ENCODE measurements at regions not wholly inside any gene's neighbourhood (a gene's known extent, or its start where the extent isn't known, plus 50 kb on each side); places are given as distances from the start of the nearest gene placed in this dataset.

GRCh38 chr9:24708814-24709213 lies 163.1 kb upstream of the IZUMO3 start:
- no peak for DNase-seq
- no peaks in the 10 kb centered on the region for H4K20me1 ChIP-seq (ENCODE audit: insufficient read depth)
- H3K36me3 ChIP-seq (replicated peaks in 1 of 2; ENCODE audit: control insufficient read depth in 1 of 2, insufficient read depth in 2 of 2, low read length in 1 of 2) = no peaks in the 10 kb centered on the region
- 38% methylated on average over 2 of the region's 2 CpGs for WGBS (ENCODE audit: low lambda C conversion rate)
- H3K9me2 ChIP-seq = no peaks in the 10 kb centered on the region
- POLR2A ChIA-PET = no interaction called here
- H3K9me3 ChIP-seq = no peaks in the 10 kb centered on the region
- no peak overlapping the region for H3K4me3 ChIP-seq (ENCODE audit: low read depth in 2 of 2, low read length in 1 of 2)
- H2AFZ ChIP-seq (ENCODE audit: low read depth) = no peak overlapping the region
- H3K9ac ChIP-seq = no peak overlapping the region
- H3K79me2 ChIP-seq (ENCODE audit: insufficient read depth) = no peaks in the 10 kb centered on the region
- H3F3A ChIP-seq (replicated peaks; ENCODE audit: insufficient read depth) = no peaks in the 10 kb centered on the region
- TF ChIP-seq CHD2 (IDR thresholded peaks at IDR 0.05; ENCODE audit: low read length, partially characterized antibody) (no peak), FOSL2 (IDR thresholded peaks at IDR 0.05; ENCODE audit: borderline replicate concordance, low read depth) (no peak), GATA2 (CRISPR knock-in tag; IDR thresholded peaks at IDR 0.05) (no peak), GABPA (IDR thresholded peaks at IDR 0.05; ENCODE audit: low read depth) (no peak), YY1 (IDR thresholded peaks at IDR 0.05; ENCODE audit: low read depth) (no peak), FOXJ3 (CRISPR knock-in tag; IDR thresholded peaks at IDR 0.05) (no peak), RFX5 (IDR thresholded peaks at IDR 0.05; ENCODE audit: low read length) (no peak), JUND (IDR thresholded peaks at IDR 0.05) (no peak), ELF1 (IDR thresholded peaks at IDR 0.05) (no peak), MXI1 (IDR thresholded peaks at IDR 0.05; ENCODE audit: low read depth, low read length) (no peak), POLR2AphosphoS5 (IDR thresholded peaks at IDR 0.05; ENCODE audit: low read depth, low read length) (no peak), NFIC (IDR thresholded peaks at IDR 0.05; ENCODE audit: borderline replicate concordance) (no peak)
- TF ChIP-seq, protein P1, sequence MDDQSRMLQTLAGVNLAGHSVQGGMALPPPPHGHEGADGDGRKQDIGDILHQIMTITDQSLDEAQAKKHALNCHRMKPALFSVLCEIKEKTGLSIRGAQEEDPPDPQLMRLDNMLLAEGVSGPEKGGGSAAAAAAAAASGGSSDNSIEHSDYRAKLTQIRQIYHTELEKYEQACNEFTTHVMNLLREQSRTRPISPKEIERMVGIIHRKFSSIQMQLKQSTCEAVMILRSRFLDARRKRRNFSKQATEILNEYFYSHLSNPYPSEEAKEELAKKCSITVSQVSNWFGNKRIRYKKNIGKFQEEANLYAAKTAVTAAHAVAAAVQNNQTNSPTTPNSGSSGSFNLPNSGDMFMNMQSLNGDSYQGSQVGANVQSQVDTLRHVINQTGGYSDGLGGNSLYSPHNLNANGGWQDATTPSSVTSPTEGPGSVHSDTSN (IDR thresholded peaks at IDR 0.05) = no peak
- TF ChIP-seq, protein P2, sequence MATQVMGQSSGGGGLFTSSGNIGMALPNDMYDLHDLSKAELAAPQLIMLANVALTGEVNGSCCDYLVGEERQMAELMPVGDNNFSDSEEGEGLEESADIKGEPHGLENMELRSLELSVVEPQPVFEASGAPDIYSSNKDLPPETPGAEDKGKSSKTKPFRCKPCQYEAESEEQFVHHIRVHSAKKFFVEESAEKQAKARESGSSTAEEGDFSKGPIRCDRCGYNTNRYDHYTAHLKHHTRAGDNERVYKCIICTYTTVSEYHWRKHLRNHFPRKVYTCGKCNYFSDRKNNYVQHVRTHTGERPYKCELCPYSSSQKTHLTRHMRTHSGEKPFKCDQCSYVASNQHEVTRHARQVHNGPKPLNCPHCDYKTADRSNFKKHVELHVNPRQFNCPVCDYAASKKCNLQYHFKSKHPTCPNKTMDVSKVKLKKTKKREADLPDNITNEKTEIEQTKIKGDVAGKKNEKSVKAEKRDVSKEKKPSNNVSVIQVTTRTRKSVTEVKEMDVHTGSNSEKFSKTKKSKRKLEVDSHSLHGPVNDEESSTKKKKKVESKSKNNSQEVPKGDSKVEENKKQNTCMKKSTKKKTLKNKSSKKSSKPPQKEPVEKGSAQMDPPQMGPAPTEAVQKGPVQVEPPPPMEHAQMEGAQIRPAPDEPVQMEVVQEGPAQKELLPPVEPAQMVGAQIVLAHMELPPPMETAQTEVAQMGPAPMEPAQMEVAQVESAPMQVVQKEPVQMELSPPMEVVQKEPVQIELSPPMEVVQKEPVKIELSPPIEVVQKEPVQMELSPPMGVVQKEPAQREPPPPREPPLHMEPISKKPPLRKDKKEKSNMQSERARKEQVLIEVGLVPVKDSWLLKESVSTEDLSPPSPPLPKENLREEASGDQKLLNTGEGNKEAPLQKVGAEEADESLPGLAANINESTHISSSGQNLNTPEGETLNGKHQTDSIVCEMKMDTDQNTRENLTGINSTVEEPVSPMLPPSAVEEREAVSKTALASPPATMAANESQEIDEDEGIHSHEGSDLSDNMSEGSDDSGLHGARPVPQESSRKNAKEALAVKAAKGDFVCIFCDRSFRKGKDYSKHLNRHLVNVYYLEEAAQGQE (IDR thresholded peaks at IDR 0.05; ENCODE audit: low read depth, low read length) = no peak
- TF ChIP-seq, protein P3, sequence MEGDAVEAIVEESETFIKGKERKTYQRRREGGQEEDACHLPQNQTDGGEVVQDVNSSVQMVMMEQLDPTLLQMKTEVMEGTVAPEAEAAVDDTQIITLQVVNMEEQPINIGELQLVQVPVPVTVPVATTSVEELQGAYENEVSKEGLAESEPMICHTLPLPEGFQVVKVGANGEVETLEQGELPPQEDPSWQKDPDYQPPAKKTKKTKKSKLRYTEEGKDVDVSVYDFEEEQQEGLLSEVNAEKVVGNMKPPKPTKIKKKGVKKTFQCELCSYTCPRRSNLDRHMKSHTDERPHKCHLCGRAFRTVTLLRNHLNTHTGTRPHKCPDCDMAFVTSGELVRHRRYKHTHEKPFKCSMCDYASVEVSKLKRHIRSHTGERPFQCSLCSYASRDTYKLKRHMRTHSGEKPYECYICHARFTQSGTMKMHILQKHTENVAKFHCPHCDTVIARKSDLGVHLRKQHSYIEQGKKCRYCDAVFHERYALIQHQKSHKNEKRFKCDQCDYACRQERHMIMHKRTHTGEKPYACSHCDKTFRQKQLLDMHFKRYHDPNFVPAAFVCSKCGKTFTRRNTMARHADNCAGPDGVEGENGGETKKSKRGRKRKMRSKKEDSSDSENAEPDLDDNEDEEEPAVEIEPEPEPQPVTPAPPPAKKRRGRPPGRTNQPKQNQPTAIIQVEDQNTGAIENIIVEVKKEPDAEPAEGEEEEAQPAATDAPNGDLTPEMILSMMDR (IDR thresholded peaks at IDR 0.05) = no peak
- CTCF ChIA-PET = no interaction called here
- no peaks in the 10 kb centered on the region; a peak in 1 of 4 replicates for H3K4me1 ChIP-seq (ENCODE audit: control insufficient read depth in 1 of 2, insufficient read depth in 2 of 2, low read depth in 1 of 2, low read length in 1 of 2)
- no peaks in the 10 kb centered on the region for H3K27me3 ChIP-seq (ENCODE audit: insufficient read depth)
- H3K27ac ChIP-seq (ENCODE audit: low read depth in 2 of 2, low read length in 1 of 2) = no peak overlapping the region
- no peak overlapping the region for H3K4me2 ChIP-seq
